ENCODE measurements at regions not wholly inside any gene's neighbourhood (a gene's known extent, or its start where the extent isn't known, plus 50 kb on each side); places are given as distances from the start of the nearest gene placed in this dataset.

DNA sequence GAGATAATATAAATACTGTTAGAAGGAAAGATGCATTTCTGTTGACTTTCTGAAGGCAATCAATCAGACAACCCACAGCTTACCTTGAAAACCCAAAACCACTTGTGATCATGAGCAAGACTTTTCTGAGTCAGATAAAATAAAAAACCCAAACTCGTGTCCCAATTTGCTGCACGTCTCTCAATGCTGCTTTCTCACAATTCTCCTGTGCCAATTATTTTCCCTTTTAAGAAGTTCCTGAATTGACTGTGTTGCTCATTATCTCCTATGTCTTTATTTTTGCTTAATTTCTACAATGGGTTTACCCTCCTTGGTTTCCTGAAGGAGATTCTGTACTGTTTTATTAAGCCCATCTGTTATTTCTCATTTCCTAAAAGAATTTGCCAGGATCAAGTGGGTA, 1891.9 kb upstream of the PCDH10 start:
- TF ChIP-seq, protein P1, sequence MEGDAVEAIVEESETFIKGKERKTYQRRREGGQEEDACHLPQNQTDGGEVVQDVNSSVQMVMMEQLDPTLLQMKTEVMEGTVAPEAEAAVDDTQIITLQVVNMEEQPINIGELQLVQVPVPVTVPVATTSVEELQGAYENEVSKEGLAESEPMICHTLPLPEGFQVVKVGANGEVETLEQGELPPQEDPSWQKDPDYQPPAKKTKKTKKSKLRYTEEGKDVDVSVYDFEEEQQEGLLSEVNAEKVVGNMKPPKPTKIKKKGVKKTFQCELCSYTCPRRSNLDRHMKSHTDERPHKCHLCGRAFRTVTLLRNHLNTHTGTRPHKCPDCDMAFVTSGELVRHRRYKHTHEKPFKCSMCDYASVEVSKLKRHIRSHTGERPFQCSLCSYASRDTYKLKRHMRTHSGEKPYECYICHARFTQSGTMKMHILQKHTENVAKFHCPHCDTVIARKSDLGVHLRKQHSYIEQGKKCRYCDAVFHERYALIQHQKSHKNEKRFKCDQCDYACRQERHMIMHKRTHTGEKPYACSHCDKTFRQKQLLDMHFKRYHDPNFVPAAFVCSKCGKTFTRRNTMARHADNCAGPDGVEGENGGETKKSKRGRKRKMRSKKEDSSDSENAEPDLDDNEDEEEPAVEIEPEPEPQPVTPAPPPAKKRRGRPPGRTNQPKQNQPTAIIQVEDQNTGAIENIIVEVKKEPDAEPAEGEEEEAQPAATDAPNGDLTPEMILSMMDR (IDR thresholded peaks at IDR 0.05; ENCODE audit: partially characterized antibody, unreplicated experiment), result no peak

DNA sequence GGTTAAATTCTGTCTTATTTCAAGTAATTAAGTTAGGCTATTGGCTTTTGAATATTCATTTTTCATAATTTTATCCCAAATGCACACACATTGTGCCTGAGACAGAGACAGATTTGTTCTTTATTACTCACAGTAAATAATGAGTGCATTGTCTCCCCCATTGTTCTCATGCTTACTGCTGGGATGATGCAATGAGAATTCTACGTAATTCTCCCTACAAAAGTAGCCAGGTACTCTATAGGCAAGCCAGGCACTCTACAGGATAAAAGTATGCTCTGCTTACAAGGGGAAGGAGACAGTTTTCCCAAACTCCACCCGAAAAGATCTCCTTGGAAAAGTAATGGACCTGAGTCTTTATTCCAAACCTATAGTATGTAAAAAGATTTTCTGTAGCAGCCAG, 1890.7 kb upstream of the PCDH10 start:
- TF ChIP-seq, protein P1 (IDR thresholded peaks at IDR 0.05; ENCODE audit: partially characterized antibody, unreplicated experiment), result no peak
- Mint-ChIP-seq H3K4me1 (ENCODE audit: low read depth, unreplicated experiment) (no peaks in the 10 kb centered on the region), H3K36me3 (ENCODE audit: unreplicated experiment) (no peaks in the 10 kb centered on the region), H3K9me3 (ENCODE audit: unreplicated experiment) (no peaks in the 10 kb centered on the region), H3K27me3 (ENCODE audit: unreplicated experiment) (no peaks in the 10 kb centered on the region), H3K4me3 (ENCODE audit: unreplicated experiment) (no peak overlapping the region), H3K27ac (ENCODE audit: unreplicated experiment) (no peak overlapping the region)
- no peak for DNase-seq

More for the DNA sequence above, 1891.9 kb upstream of the PCDH10 start:
- H3K9me3 Mint-ChIP-seq (ENCODE audit: unreplicated experiment), result no peaks in the 10 kb centered on the region
- no peaks in the 10 kb centered on the region for H3K27me3 Mint-ChIP-seq (ENCODE audit: unreplicated experiment)
- no peak for DNase-seq
- no peak overlapping the region for H3K27ac Mint-ChIP-seq (ENCODE audit: unreplicated experiment)
- no peak overlapping the region for H3K4me3 Mint-ChIP-seq (ENCODE audit: unreplicated experiment)
- no peaks in the 10 kb centered on the region for H3K4me1 Mint-ChIP-seq (ENCODE audit: low read depth, unreplicated experiment)
- no peaks in the 10 kb centered on the region for H3K36me3 Mint-ChIP-seq (ENCODE audit: unreplicated experiment)

DNA sequence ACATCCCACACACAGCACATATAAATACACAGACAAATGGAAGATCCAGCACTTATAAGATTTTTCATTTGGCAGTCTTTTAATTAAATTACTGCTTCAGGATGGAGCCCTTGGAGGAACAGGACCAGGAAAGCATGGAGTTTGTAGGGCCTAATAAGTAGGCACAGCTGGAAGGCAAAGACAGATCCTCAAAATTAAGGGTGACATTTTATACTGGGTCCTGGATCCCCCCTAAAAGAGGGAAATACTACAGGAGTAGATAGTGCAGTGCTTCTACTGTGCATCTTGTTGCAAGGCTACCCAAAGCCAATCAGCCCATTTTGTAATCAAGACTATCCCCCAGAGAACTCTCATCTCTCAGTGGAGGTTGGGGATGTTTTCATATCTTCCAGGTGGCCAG, 1860.7 kb upstream of the PCDH10 start:
- Mint-ChIP-seq H3K4me3 (ENCODE audit: unreplicated experiment) (no peak overlapping the region), H3K27me3 (ENCODE audit: unreplicated experiment) (peaks cover 4% of the 10 kb centered on the region), H3K36me3 (ENCODE audit: unreplicated experiment) (peaks cover 13% of the 10 kb centered on the region), H3K4me1 (ENCODE audit: low read depth, unreplicated experiment) (no peaks in the 10 kb centered on the region), H3K27ac (ENCODE audit: unreplicated experiment) (no peak overlapping the region), H3K9me3 (ENCODE audit: unreplicated experiment) (peaks cover 4% of the 10 kb centered on the region)
- no peak for DNase-seq
- TF ChIP-seq, protein P1 (IDR thresholded peaks at IDR 0.05; ENCODE audit: partially characterized antibody, unreplicated experiment), result no peak

DNA sequence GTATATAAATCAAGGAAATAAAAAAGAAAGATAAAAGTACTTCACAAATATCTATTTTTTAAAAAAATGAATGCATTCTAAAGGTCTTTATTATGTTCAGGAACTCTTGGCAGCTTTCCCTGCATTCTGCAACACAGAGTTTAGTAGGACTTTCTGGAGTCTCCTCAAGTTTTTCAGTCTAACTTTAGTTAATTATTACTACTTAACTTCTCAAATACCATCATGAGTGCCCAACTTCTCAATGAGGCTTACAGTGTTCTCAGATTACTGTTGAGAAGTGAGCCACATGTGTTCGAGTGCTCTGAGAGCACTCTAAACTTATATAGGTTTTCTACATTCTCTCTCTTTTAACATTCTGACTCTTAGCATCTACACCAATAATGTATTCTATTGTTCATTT, 1852.9 kb upstream of the PCDH10 start:
- H3K9me3 Mint-ChIP-seq (ENCODE audit: unreplicated experiment), result no peaks in the 10 kb centered on the region

DNA sequence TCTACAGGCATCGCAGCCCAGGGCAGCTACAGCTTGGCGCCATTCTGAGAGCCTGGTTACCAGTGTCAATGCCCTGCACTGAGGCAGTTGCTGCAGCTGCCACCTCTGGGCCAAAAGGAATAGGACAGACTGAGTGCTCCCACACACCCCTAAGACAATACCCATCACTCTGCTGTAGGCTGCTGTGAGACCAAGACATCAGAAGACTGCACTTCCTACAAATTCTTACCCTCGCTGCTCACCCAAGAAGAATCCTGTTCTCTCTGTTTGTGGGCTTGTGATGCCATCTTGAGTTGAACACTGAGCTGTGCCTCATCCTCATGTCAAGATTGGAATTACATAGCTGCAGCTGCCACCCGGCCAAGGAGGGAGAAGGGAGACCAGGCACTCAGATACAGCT, 1847.0 kb upstream of the PCDH10 start:
- no peaks in the 10 kb centered on the region for H3K36me3 Mint-ChIP-seq (ENCODE audit: unreplicated experiment)
- H3K9me3 Mint-ChIP-seq (ENCODE audit: unreplicated experiment), result peaks cover 6% of the 10 kb centered on the region
- H3K27ac Mint-ChIP-seq (ENCODE audit: unreplicated experiment), result no peak overlapping the region
- peaks cover 2% of the 10 kb centered on the region for H3K27me3 Mint-ChIP-seq (ENCODE audit: unreplicated experiment)
- no peaks in the 10 kb centered on the region for H3K4me1 Mint-ChIP-seq (ENCODE audit: low read depth, unreplicated experiment)
- TF ChIP-seq, protein P1 (IDR thresholded peaks at IDR 0.05; ENCODE audit: partially characterized antibody, unreplicated experiment), result no peak
- no peak for DNase-seq
- no peak overlapping the region for H3K4me3 Mint-ChIP-seq (ENCODE audit: unreplicated experiment)

More for the DNA sequence above, 1852.9 kb upstream of the PCDH10 start:
- Mint-ChIP-seq H3K4me3 (ENCODE audit: unreplicated experiment) (no peak overlapping the region), H3K27me3 (ENCODE audit: unreplicated experiment) (no peaks in the 10 kb centered on the region), H3K27ac (ENCODE audit: unreplicated experiment) (no peak overlapping the region), H3K4me1 (ENCODE audit: low read depth, unreplicated experiment) (no peaks in the 10 kb centered on the region), H3K36me3 (ENCODE audit: unreplicated experiment) (no peaks in the 10 kb centered on the region)
- TF ChIP-seq, protein P1 (IDR thresholded peaks at IDR 0.05; ENCODE audit: partially characterized antibody, unreplicated experiment), result no peak
- no peak for DNase-seq

All from glutamatergic neuron (in vitro differentiated cells).